Nephron progenitor cell (in vitro differentiated cells): ENCODE measurements at regions not wholly inside any gene's neighbourhood (a gene's known extent, or its start where the extent isn't known, plus 50 kb on each side); places are given as distances from the start of the nearest gene placed in this dataset.

Experiments
- DNase-seq: peaks from one replicate; pipeline ENCODE4 v3.0.0; 2021
- H3K27ac Mint-ChIP-seq: 2 replicates; pipeline ENCODE4 v1.8.0; 2021; ENCODE audit warnings: mild to moderate bottlenecking, moderate library complexity, mixed read lengths
- H3K27me3 Mint-ChIP-seq: 2 replicates; pipeline ENCODE4 v1.8.0; 2021; ENCODE audit warnings: mild to moderate bottlenecking, low read depth, mixed read lengths; ENCODE audit not compliant: poor library complexity
- H3K36me3 Mint-ChIP-seq: 2 replicates; pipeline ENCODE4 v1.8.0; 2021; ENCODE audit warnings: low read depth, mixed read lengths
- H3K4me1 Mint-ChIP-seq: 2 replicates; pipeline ENCODE4 v1.8.0; 2021; ENCODE audit warnings: mixed read lengths
- H3K4me3 Mint-ChIP-seq: 2 replicates; pipeline ENCODE4 v1.8.0; 2021; ENCODE audit warnings: mild to moderate bottlenecking, moderate library complexity, mixed read lengths
- H3K9me3 Mint-ChIP-seq: 2 replicates; pipeline ENCODE4 v1.8.0; 2021; ENCODE audit warnings: mild to moderate bottlenecking, moderate library complexity, mixed read lengths
- CTCF ChIP-seq: fragments of 200-600 bp; sonication (generic); IDR thresholded peaks from 2 replicates; pipeline ENCODE4 v1.5.0; 2021; ENCODE audit warnings: antibody characterized with exemption

- Mint-ChIP-seq H3K4me3 (no peak overlapping the region), H3K9me3 (no peaks in the 10 kb centered on the region), H3K27me3 (peaks cover 3% of the 10 kb centered on the region), H3K27ac (no peak overlapping the region), H3K4me1 (no peaks in the 10 kb centered on the region), H3K36me3 (no peaks in the 10 kb centered on the region)
- TF ChIP-seq CTCF, result no peak
- no peak for DNase-seq
Observed at GRCh38 chr6:63491119-63491518, 81.2 kb upstream of the LOC128125822 start.

DNA sequence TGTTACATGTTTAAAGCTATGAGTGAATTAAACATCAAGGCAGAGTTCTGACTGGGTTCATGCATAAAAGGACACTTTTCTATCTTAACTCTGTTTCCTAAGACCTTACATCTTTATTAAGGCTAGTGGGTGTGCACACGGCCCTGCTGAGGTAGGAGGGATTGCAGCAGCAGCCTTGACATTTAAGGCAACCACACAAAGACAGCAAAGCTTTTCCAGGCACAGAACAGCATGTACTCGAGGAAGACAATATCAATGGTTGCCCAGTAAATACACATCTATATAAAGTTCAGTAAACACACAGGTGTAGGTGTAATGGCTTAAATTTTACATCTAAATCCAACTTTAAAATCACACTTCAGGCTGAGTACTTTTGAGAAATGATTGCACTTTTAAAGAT is 79.8 kb upstream of the LOC128125822 start:
- H3K4me1 Mint-ChIP-seq, result no peaks in the 10 kb centered on the region

GRCh38 chr6:63493557-63493956 is 78.7 kb upstream of the LOC128125822 start:
- no peaks in the 10 kb centered on the region for H3K36me3 Mint-ChIP-seq

More for the DNA sequence above, 79.8 kb upstream of the LOC128125822 start:
- Mint-ChIP-seq H3K27me3 (peaks cover 3% of the 10 kb centered on the region), H3K9me3 (no peaks in the 10 kb centered on the region), H3K4me3 (no peak overlapping the region), H3K36me3 (no peaks in the 10 kb centered on the region), H3K27ac (no peak overlapping the region)
- TF ChIP-seq CTCF, result no peak
- DNase-seq, result no peak

DNA sequence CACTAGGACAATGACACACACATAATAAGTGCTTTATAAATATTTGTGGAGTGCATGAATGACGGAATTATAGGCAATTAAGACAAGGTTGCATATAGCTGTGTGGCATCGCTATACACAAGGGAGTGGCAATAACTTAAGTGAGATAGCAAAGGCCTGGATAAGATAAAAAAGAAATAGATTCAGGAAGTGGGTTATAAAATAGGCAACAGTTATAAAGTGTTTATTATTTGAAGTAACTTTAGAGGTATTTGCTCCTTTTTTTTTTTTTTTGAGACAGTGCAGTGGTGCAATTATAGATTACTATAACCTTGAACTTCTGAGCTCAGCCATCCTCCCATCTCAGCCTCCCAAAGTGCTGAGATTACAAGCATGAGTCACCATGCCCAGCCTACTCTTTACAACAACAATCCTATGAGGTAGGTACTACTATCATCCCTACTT is 75.9 kb upstream of the LOC128125822 start:
- Mint-ChIP-seq H3K27ac (no peak overlapping the region), H3K36me3 (no peaks in the 10 kb centered on the region), H3K27me3 (peaks cover 4% of the 10 kb centered on the region), H3K9me3 (no peaks in the 10 kb centered on the region), H3K4me1 (no peaks in the 10 kb centered on the region), H3K4me3 (no peak overlapping the region)
- TF ChIP-seq CTCF, result no peak
- DNase-seq, result no peak

More at GRCh38 chr6:63493557-63493956, 78.7 kb upstream of the LOC128125822 start:
- no peak for DNase-seq
- no peaks in the 10 kb centered on the region for H3K9me3 Mint-ChIP-seq
- no peak for TF ChIP-seq CTCF
- H3K27me3 Mint-ChIP-seq, result peaks cover 3% of the 10 kb centered on the region
- H3K27ac Mint-ChIP-seq, result no peak overlapping the region
- no peaks in the 10 kb centered on the region for H3K4me1 Mint-ChIP-seq
- no peak overlapping the region for H3K4me3 Mint-ChIP-seq

- DNase-seq, result no peak
- Mint-ChIP-seq H3K36me3 (no peaks in the 10 kb centered on the region), H3K4me3 (no peak overlapping the region), H3K9me3 (no peaks in the 10 kb centered on the region), H3K27me3 (peaks cover 4% of the 10 kb centered on the region), H3K27ac (no peak overlapping the region), H3K4me1 (no peaks in the 10 kb centered on the region)
- no peak for TF ChIP-seq CTCF
Observed at GRCh38 chr6:63502156-63502555, 70.1 kb upstream of the LOC128125822 start.

DNA sequence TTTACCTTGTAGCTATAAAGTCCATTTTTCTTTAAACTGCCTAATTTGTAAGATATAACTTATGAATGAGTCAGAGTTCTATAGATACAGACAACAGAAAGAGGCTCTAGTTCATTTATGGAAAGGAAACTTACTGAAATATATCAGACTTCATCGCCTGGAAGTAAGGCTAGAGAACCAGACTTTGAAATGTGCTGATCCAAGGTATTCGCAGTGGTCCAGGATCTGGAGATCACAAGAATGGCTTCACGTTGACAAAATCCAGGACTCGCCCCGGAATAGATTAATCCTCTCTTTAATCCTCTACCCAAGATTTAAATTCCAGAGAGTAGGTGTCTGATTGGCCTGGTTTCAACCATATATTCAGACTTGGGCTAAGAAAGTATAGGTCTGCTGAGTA is 69.1 kb upstream of the LOC128125822 start:
- H3K4me1 Mint-ChIP-seq, result no peaks in the 10 kb centered on the region
- H3K4me3 Mint-ChIP-seq, result no peak overlapping the region
- DNase-seq, result no peak
- TF ChIP-seq CTCF, result no peak
- peaks cover 4% of the 10 kb centered on the region for H3K27me3 Mint-ChIP-seq
- H3K36me3 Mint-ChIP-seq, result no peaks in the 10 kb centered on the region
- no peak overlapping the region for H3K27ac Mint-ChIP-seq
- H3K9me3 Mint-ChIP-seq, result no peaks in the 10 kb centered on the region
